ENCODE measurements at regions not wholly inside any gene's neighbourhood (a gene's known extent, or its start where the extent isn't known, plus 50 kb on each side); places are given as distances from the start of the nearest gene placed in this dataset.
A peak's percentile ranks its signal among the peaks of the same experiment; 100 is the strongest.
"Not testable (repeated sequence)": the region's sequence is repeated elsewhere in the genome, so short reads cannot be mapped to it uniquely, and the experiment has no call there.

DNA sequence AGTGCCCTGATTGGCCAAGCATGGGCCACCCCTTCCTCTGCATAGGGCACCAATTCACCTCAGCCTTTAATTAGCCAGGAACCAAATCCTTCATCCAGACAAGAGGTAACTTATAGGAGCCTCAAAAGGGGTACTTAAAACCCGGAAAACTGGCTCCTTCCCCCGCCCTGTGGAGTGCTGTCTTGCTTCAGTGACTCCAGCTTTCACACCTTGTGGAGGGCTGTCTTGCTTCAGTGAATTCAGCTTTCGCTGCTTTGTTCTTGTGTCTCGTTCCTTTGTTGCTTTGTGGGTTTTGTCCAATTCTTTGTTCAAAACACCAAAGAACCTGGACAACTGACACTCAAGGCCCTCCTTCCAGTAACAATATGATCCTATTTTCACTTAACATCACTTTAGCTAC, 82.2 kb upstream of the FRG1 start:
- DNase-seq, result no peak

DNA sequence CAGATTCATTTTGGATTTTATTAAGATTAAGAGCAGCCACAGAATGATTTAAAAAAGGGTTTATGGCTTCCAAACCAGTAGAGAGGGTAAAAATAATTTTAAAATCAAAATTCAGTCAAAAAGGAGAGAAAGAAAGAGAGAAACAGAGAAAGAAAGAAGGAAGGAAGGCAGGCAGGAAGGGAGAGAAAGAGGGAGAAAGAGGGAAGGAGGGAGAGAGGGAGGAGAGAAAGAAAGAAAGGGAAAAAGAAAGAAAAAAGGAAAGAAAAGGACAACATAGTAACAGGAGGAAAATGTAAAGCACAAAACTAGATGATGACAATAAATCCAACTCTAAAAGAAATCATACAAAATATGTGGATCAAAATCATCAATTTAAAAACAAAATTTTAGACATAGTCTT, 79.6 kb upstream of the FRG1 start:
- no peak for DNase-seq

DNA sequence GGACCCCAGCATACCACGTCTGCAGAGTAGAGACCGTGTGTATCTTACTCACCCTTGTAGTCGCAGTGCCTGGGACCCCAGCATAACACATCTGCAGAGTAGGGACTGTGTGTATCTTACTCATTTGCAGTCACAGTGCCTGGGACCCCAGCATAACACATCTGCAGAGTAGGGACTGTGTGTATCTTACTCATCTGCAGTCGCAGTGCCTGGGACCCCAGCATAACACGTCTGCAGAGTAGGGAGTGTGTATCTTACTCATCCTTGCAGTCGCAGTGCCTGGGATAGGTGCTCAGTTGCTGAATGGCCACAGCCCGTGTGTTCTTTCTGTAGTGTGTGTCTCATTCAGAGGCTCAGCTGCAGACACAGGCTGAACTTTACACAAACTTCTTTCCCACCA, 71.4 kb upstream of the FRG1 start:
- DNase-seq, result no peak

DNA sequence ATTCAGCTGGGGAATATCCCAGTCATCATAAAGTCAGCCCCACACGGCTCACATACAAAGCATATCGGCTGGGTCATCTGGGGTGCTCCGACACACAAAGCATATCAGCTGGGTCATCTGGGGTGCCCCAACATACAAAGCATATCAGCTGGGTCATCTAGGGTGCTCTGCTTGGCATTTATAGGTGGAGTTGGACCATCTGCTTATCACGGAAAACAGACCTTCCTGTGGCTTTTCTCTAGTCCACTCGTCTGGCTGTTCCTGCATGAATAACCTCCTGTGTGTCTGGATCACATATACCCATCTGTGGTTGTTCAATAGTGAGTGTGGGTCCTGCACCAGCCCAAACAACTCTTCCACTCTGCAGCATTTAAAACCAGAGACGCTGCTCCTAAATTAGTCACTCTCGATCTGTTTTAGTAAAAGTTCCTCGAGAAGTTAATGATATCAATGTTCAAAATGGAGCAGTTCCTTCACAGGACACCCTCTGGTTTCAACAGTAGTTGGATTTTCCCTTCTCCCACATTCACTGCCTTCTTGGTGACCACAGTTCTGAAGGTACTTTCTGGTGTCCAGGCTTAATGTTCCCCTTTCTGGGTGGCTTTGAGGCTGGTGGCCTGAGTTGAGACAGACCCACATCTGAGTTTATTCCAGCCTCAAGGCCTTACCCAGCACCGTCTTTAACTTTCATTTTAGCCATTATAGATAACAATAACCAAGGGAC, 70.0 kb upstream of the FRG1 start:
- DNase-seq, result no peak

DNA sequence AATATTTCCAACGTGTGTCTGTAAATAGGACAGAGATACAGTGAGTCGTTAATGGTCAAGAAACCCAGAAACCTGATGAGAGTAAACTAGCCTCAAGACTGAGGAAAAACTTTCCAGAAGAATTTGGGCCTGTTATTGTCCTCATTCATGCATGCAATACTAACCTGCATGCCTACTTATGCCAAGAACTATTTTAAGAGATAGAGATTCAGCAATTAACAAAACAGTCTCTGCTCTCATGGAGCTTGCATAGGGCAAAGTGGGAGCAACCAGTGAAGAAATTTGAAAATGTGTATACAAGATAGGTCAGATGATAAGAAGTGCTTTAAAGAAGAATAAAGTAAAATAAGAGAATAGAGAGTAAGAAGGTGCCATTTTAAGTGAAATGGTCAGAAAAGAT, 66.1 kb upstream of the FRG1 start:
- DNase-seq, result no peak

DNA sequence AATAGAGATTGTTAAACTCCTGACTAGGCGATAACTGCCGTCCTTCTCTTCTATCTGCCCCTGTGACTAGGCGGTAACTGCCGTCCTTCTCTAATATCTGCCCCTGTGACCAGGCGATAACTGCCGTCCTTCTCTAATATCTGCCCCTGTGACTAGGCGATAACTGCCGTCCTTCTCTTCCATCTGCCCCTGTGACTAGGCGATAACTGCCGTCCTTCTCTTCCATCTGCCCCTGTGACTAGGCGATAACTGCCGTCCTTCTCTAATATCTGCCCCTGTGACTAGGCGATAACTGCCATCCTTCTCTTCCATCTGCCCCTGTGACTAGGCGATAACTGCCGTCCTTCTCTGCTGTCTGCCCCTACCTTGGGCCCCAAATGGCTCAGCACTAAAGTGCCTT, 59.5 kb upstream of the FRG1 start:
- peak; percentile 11 for DNase-seq

DNA sequence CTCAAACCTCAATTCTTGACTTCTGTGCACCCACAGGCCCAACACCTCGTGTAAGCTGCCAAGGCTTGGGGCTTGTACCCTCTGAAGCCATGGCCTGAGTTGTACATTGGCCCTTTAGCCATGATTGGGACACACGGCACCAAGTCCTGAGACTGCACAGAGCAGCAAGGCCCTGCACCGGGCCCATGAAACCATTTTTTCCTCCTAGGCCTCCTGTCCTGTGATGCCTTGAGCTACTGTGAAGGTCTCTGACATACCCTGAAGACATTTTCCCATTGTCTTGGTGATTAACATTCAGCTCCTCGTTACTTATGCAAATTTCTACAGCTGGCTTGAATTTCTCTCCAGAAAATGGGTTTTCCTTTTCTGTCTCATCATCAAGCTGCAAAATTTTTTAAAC, 52.3 kb upstream of the FRG1 start:
- not testable (repeated sequence) for DNase-seq

All from stimulated activated CD4-positive, alpha-beta T cell treated with anti-CD3 and anti-CD28 coated beads, Interleukin-4, amount 100 ng/mL, for 24 hours (primary cell).